B cell (primary cell): ENCODE measurements at regions not wholly inside any gene's neighbourhood (a gene's known extent, or its start where the extent isn't known, plus 50 kb on each side); places are given as distances from the start of the nearest gene placed in this dataset.

Experiments
- ATAC-seq: fragments of 200-7000 bp; cut with Tn5 transposase; one replicate; pipeline ENCODE4 v1.10.0; 2021; ENCODE audit warnings: low read depth, mild to moderate bottlenecking, moderate number of reproducible peaks, moderate library complexity
- CTCF ChIA-PET: fragments of 350-600 bp; sonication (Branson Sonifier 250); formaldehyde crosslinking; loops from one replicate; lab custom pipeline; 2021; ENCODE audit warnings: antibody characterized with exemption, inconsistent platforms; lab: Charles Lee
- POLR2A ChIA-PET: fragments of 350-600 bp; sonication (Branson Sonifier 250); formaldehyde crosslinking; loops from one replicate; lab custom pipeline; 2021; ENCODE audit warnings: antibody characterized with exemption; lab: Charles Lee
- DNase-seq: peaks from one replicate; pipeline ENCODE4 v3.0.0; 2013
- H2AFZ ChIP-seq: 2 replicates; pipeline ENCODE4 v1.6.1; 2012; ENCODE audit warnings: mild to moderate bottlenecking, low read depth, low read length; ENCODE audit not compliant: insufficient read depth, poor library complexity, severe bottlenecking
- H3K27ac ChIP-seq, 2 donors: 1 replicate in 1 of 2; 2 replicates in 1 of 2; pipeline ENCODE4 v1.5.1; 2012 to 2013; ENCODE audit warnings: low read length in 2 of 2, mild to moderate bottlenecking in 2 of 2, moderate library complexity in 1 of 2
- H3K27me3 ChIP-seq, 4 experiments: fragments of 200-600 bp in 1 of 4; sonication (generic) in 1 of 4; replicated peaks in 1 of 4; 1 replicate in 2 of 4; 2 replicates in 2 of 4; pipeline versions ENCODE4 v1.6.1 to v1.7.0; 2013 to 2016; ENCODE audit warnings: low read length in 3 of 4, mild to moderate bottlenecking in 2 of 4, mixed read lengths in 1 of 4, moderate library complexity in 1 of 4; ENCODE audit not compliant: insufficient read depth in 4 of 4, control insufficient read depth in 3 of 4; ENCODE audit errors: control extremely low read depth in 1 of 4
- H3K36me3 ChIP-seq, 2 experiments: replicated peaks in 1 of 2; 1 replicate in 1 of 2; 2 replicates in 1 of 2; pipeline versions ENCODE4 v1.6.1 to v1.7.1; 2013; ENCODE audit warnings: low read length in 1 of 2; ENCODE audit not compliant: insufficient read depth in 2 of 2, control insufficient read depth in 1 of 2; ENCODE audit errors: control extremely low read depth in 1 of 2, extremely low read depth in 1 of 2
- H3K4me1 ChIP-seq, 2 donors: fragments of 200-600 bp in 1 of 2; sonication (generic) in 1 of 2; 1 replicate in 1 of 2; 2 replicates in 1 of 2; pipeline versions ENCODE4 v1.5.1 to v1.6.1; 2013 to 2017; ENCODE audit warnings: low read length in 2 of 2; ENCODE audit not compliant: control insufficient read depth in 2 of 2, insufficient read depth in 2 of 2
- H3K4me2 ChIP-seq: replicated peaks from 2 replicates; pipeline ENCODE3; 2012; ENCODE audit warnings: mild to moderate bottlenecking, low read depth, low read length; ENCODE audit not compliant: poor library complexity, severe bottlenecking
- H3K4me3 ChIP-seq, 5 experiments: fragments of 200-600 bp in 1 of 5; sonication (generic) in 1 of 5; 1 replicate in 3 of 5; 2 replicates in 2 of 5; pipeline versions ENCODE4 v1.5.1 to v1.7.0; 2011 to 2016; ENCODE audit warnings: low read length in 4 of 5, mild to moderate bottlenecking in 4 of 5, low read depth in 2 of 5, control low read depth in 1 of 5, moderate library complexity in 1 of 5; ENCODE audit not compliant: insufficient read depth in 1 of 5; ENCODE audit errors: control extremely low read depth in 1 of 5, extremely low read depth in 1 of 5
- H3K79me2 ChIP-seq: fragments of 200-600 bp; sonication (generic); one replicate; pipeline ENCODE4 v1.6.0; 2016; ENCODE audit warnings: low read length; ENCODE audit not compliant: control insufficient read depth, insufficient read depth
- H3K9ac ChIP-seq: fragments of 200-600 bp; sonication (generic); 2 replicates; pipeline ENCODE4 v1.6.1; 2017; ENCODE audit warnings: mild to moderate bottlenecking, low read length, moderate library complexity
- H3K9me3 ChIP-seq, 3 donors: one replicate each; pipeline versions ENCODE4 v1.6.1 to v1.7.1; 2013; ENCODE audit warnings: low read length in 2 of 3; ENCODE audit not compliant: control insufficient read depth in 2 of 3, insufficient read depth in 1 of 3; ENCODE audit errors: control extremely low read depth in 1 of 3
- H4K20me1 ChIP-seq: 2 replicates; pipeline ENCODE4 v1.6.0; 2012; ENCODE audit warnings: mild to moderate bottlenecking, low read length; ENCODE audit not compliant: insufficient read depth, control insufficient read depth, poor library complexity, severe bottlenecking
- H3K27ac Mint-ChIP-seq: one replicate; pipeline ENCODE4 v1.8.0; 2021; ENCODE audit warnings: mixed read lengths
- H3K27me3 Mint-ChIP-seq: one replicate; pipeline ENCODE4 v1.8.0; 2021; ENCODE audit warnings: mixed read lengths
- H3K4me1 Mint-ChIP-seq: one replicate; pipeline ENCODE4 v1.8.0; 2021; ENCODE audit warnings: mixed read lengths
- H3K4me3 Mint-ChIP-seq: one replicate; pipeline ENCODE4 v1.8.0; 2021; ENCODE audit warnings: mixed read lengths
- H3K9me3 Mint-ChIP-seq: one replicate; pipeline ENCODE4 v1.8.0; 2022; ENCODE audit warnings: mixed read lengths; ENCODE audit not compliant: insufficient read depth
- CTCF ChIP-seq: fragments of 200-600 bp; IDR thresholded peaks from one replicate; pipeline ENCODE4 v1.8.0; 2022; ENCODE audit warnings: antibody characterized with exemption, mild to moderate bottlenecking
- EZH2 ChIP-seq: IDR thresholded peaks from 2 replicates; pipeline ENCODE4 v1.6.1; 2012; ENCODE audit warnings: borderline replicate concordance, low read depth, mild to moderate bottlenecking, moderate library complexity, low read length; ENCODE audit not compliant: insufficient read depth, poor library complexity, severe bottlenecking
- WGBS: methylation state at CpG from one replicate; pipeline ENCODE4 v1.1.5; 2013; ENCODE audit warnings: missing lambda C conversion rate; ENCODE audit not compliant: insufficient coverage; 5-methylcytosine and 5-hydroxymethylcytosine counted together
- intact Hi-C: fragments of 100-400 bp; cut with micrococcal nuclease; formaldehyde crosslinking; loops from one replicate; pipeline ENCODE4 v1.10.0; 2022

- ChIA-PET CTCF (no interaction called here), POLR2A (no interaction called here)
- WGBS = no CpG with 5 or more reads among the region's 3 CpGs
- H3K4me2 ChIP-seq = no peak overlapping the region
- intact Hi-C loops = no loop called here
- no peaks in the 10 kb centered on the region for H3K9me3 ChIP-seq
- DNase-seq (no peak), ATAC-seq (no peak)
- Mint-ChIP-seq H3K4me3 (no peak overlapping the region), H3K9me3 (no peaks in the 10 kb centered on the region), H3K27ac (no peak overlapping the region), H3K27me3 (no peaks in the 10 kb centered on the region), H3K4me1 (no peaks in the 10 kb centered on the region)
- H4K20me1 ChIP-seq = no peaks in the 10 kb centered on the region
- H3K79me2 ChIP-seq = no peaks in the 10 kb centered on the region
- no peak overlapping the region for H2AFZ ChIP-seq
- no peaks in the 10 kb centered on the region for H3K36me3 ChIP-seq
- H3K27ac ChIP-seq = no peak overlapping the region
- H3K4me3 ChIP-seq = no peak overlapping the region
- H3K9ac ChIP-seq = no peak overlapping the region
- no peak for TF ChIP-seq CTCF
- no peak for TF ChIP-seq EZH2
- H3K4me1 ChIP-seq = no peaks in the 10 kb centered on the region
- H3K27me3 ChIP-seq = no peaks in the 10 kb centered on the region
Measured at GRCh38 chr21:18902660-18903059, 499.1 kb upstream of the TMPRSS15 start.

- TF ChIP-seq EZH2 = no peak
- no peak for TF ChIP-seq CTCF
- Histone ChIP-seq H3K9me3 (peaks cover 0 to 2% (median 0%) of the 10 kb centered on the region in 3 donors), H3K9ac (no peak overlapping the region), H3K4me3 (no peak overlapping the region), H3K27me3 (no peaks in the 10 kb centered on the region), H3K4me1 (no peaks in the 10 kb centered on the region), H3K36me3 (no peaks in the 10 kb centered on the region), H4K20me1 (no peaks in the 10 kb centered on the region), H3K79me2 (no peaks in the 10 kb centered on the region), H3K27ac (no peak overlapping the region), H2AFZ (no peak overlapping the region), H3K4me2 (no peak overlapping the region)
- no peak overlapping the region for H3K4me3 Mint-ChIP-seq
- DNase-seq (no peak), ATAC-seq (no peak)
- POLR2A ChIA-PET = no interaction called here
- H3K4me1 Mint-ChIP-seq = no peaks in the 10 kb centered on the region
- intact Hi-C loops = no loop called here
- H3K27ac Mint-ChIP-seq = no peak overlapping the region
- no peaks in the 10 kb centered on the region for H3K27me3 Mint-ChIP-seq
- peaks cover 2% of the 10 kb centered on the region for H3K9me3 Mint-ChIP-seq
- no CpG with 5 or more reads among the region's 2 CpGs for WGBS
- CTCF ChIA-PET = no interaction called here
Measured at GRCh38 chr21:18907076-18907475, 503.5 kb upstream of the TMPRSS15 start.
